ENCODE measurements at regions not wholly inside any gene's neighbourhood (a gene's known extent, or its start where the extent isn't known, plus 50 kb on each side); places are given as distances from the start of the nearest gene placed in this dataset.

DNA sequence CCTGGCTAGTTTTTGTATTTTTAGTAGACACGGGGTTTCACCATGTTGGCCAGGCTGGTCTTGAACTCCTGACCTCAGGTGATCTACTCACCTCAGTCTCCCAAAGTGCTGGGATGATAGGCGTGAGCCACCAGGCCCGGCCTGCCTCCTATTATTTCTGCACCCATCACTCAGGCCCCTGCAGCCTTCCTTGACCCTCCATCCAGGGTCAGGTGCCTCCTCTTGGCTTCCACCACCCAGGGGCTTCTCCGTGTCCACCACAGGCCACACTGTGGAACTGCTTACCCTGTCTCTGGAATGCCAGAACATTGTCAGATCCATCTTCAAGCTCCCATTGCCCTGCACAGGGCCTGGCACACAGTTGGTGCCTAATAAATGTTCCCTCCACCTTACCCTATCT, 75.4 kb upstream of the RTL6 start:
- Histone ChIP-seq H3K27ac (peak overlapping the region in 1 of 2 experiments; percentile 65; a peak in 2 of 6 replicates), H3K9me3 (peaks cover 9% of the 10 kb centered on the region; the same call in 1 of the 3 replicates), H3K4me1 (peaks cover 13% of the 10 kb centered on the region), H3K4me2 (peak overlapping the region; percentile 39; the same call in 1 of the 3 replicates), H3K4me3 (no peak overlapping the region)
- ChIA-PET POLR2A (no interaction called here), CTCF (interaction anchor here (1.5 kb wide), 1 partner anchor 492 kb away, joined by 3 read pairs; no protein-coding TSS in a partner anchor)
- ATAC-seq (no peak), DNase-seq (ENCODE audit: low read depth in 1 of 2, low spot score in 1 of 2) (no peak), FAIRE-seq (no peak)
- 87% methylated on average over 4 of the region's 4 CpGs for WGBS (ENCODE audit: missing lambda C conversion rate)
- TF ChIP-seq CTCF (IDR thresholded peaks at IDR 0.05) (no peak), POLR2AphosphoS2 (conservative IDR thresholded peaks at IDR 0.05; ENCODE audit: low read length) (no peak)

- WGBS (ENCODE audit: missing lambda C conversion rate) = 79% methylated on average over 12 of the region's 14 CpGs
- H3K4me1 ChIP-seq = peaks cover 13% of the 10 kb centered on the region
- peaks cover 9% of the 10 kb centered on the region; the same call in 1 of the 3 replicates for H3K9me3 ChIP-seq
- no peak overlapping the region for H3K4me3 ChIP-seq
- TF ChIP-seq RARB (CRISPR knock-in tag; IDR thresholded peaks at IDR 0.05) = no peak
- no peak for TF ChIP-seq FOSB (CRISPR knock-in tag; IDR thresholded peaks at IDR 0.05)
- TF ChIP-seq HOXB5 (CRISPR knock-in tag; IDR thresholded peaks at IDR 0.05) = no peak
- no peak for TF ChIP-seq ATOH8 (CRISPR knock-in tag; IDR thresholded peaks at IDR 0.05; ENCODE audit: low read depth)
- peak overlapping the region in 1 of 2 experiments; percentile 30; a peak in 1 of 6 replicates for H3K27ac ChIP-seq
- CTCF ChIA-PET = interaction anchor here (1.5 kb wide), 2 partner anchors 491 to 579 kb away, joined by 3 to 4 read pairs; no protein-coding TSS in a partner anchor
- POLR2A ChIA-PET = no interaction called here
- DNase-seq (ENCODE audit: low read depth in 1 of 2, low spot score in 1 of 2) = no peak
- H3K4me2 ChIP-seq = no peak overlapping the region
- no peak for FAIRE-seq
- no peak for ATAC-seq
These were observed 74.6 kb upstream of the RTL6 start for GRCh38 chr22:44572414-44573207.

DNA sequence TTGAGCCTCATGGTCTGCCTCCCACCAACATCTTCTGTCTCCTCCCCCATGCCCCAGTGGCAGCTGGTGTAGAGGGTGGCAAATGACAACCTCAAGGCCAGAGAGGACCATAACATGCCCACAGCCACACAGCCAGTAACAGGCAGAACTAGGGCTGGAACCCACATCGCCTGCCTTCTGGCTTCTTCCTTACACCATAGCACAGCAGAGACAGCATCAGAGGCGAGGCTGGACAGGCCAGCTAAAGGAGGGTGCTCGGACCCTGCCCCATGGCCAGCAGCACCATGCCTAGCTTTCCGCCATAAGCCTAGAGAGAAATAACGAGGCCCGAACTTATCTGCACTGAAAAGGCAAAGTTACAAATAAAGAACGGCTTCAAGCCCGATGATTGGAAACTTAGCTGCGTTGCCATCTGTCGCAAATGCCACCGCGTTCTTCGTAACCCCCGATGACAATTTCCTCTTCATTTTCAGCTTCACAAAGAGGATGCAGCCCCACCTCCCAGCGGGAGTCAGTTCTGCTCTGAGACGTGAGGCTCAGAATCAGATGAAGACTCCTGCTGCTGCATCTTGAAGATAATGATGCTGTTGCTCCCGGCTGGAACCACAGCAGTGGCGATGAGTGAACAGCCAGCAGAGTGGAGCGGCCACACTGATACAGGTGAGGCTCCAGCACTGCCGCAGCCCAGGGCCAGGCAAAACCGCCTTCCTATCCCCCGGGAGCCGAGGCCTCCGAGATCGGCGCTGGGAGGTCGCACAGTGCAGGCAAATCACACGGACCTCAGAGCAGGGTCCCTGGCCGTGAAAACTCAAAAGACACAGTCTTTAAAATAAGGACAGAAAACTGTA, 73.8 kb upstream of the RTL6 start:
- ATAC-seq (no peak), FAIRE-seq (no peak), DNase-seq (ENCODE audit: low read depth in 1 of 2, low spot score in 1 of 2) (no peak)
- H3K27ac ChIP-seq = no peak overlapping the region
- WGBS (ENCODE audit: missing lambda C conversion rate) = 86% methylated on average over 26 of the region's 29 CpGs
- CTCF ChIA-PET = interaction anchor here (1.5 kb wide), 3 partner anchors 55 to 578 kb away, joined by 3 to 4 read pairs (median 3); no protein-coding TSS in a partner anchor
- no peak for TF ChIP-seq CEBPB (IDR thresholded peaks at IDR 0.05)
- no peak for TF ChIP-seq FOSL2 (IDR thresholded peaks at IDR 0.05)
- TF ChIP-seq FOSL2 (CRISPR knock-in tag; IDR thresholded peaks at IDR 0.05) = no peak
- no peak overlapping the region for H3K4me2 ChIP-seq
- H3K4me3 ChIP-seq = no peak overlapping the region
- H3K9me3 ChIP-seq = peaks cover 9% of the 10 kb centered on the region; the same call in 1 of the 3 replicates
- POLR2A ChIA-PET = no interaction called here
- peaks cover 13% of the 10 kb centered on the region for H3K4me1 ChIP-seq

GRCh38 chr22:44570476-44571445, 72.7 kb upstream of the RTL6 start:
- 48% methylated on average over 17 of the region's 18 CpGs for WGBS (ENCODE audit: missing lambda C conversion rate)
- H3K4me3 ChIP-seq = no peak overlapping the region
- H3K4me1 ChIP-seq = peaks cover 13% of the 10 kb centered on the region
- ATAC-seq (no peak), FAIRE-seq (no peak), DNase-seq (ENCODE audit: low read depth in 1 of 2, low spot score in 1 of 2) (no peak)
- ChIA-PET POLR2A (no interaction called here), CTCF (interaction anchor here (1.5 kb wide), 1 partner anchor 56 kb away, joined by 3 read pairs; no protein-coding TSS in a partner anchor)
- no peak overlapping the region for H3K27ac ChIP-seq
- TF ChIP-seq MAX (IDR thresholded peaks at IDR 0.05) = no peak
- no peak for TF ChIP-seq RARB (CRISPR knock-in tag; IDR thresholded peaks at IDR 0.05)
- TF ChIP-seq RAD21 (conservative IDR thresholded peaks at IDR 0.05 in 1 of 2, IDR thresholded peaks at IDR 0.05 in 1 of 2) = no peak
- TF ChIP-seq NR3C1 (IDR thresholded peaks at IDR 0.05) = no peak
- no peak for TF ChIP-seq EHMT2 (IDR thresholded peaks at IDR 0.05; ENCODE audit: low read depth)
- TF ChIP-seq GATA3 (IDR thresholded peaks at IDR 0.05; ENCODE audit: borderline replicate concordance) = no peak
- TF ChIP-seq HEYL (CRISPR knock-in tag; IDR thresholded peaks at IDR 0.05) = no peak
- TF ChIP-seq ATOH8 (CRISPR knock-in tag; IDR thresholded peaks at IDR 0.05; ENCODE audit: low read depth) = no peak
- no peak for TF ChIP-seq CHD4 (IDR thresholded peaks at IDR 0.05; ENCODE audit: borderline replicate concordance)
- TF ChIP-seq, protein P1, sequence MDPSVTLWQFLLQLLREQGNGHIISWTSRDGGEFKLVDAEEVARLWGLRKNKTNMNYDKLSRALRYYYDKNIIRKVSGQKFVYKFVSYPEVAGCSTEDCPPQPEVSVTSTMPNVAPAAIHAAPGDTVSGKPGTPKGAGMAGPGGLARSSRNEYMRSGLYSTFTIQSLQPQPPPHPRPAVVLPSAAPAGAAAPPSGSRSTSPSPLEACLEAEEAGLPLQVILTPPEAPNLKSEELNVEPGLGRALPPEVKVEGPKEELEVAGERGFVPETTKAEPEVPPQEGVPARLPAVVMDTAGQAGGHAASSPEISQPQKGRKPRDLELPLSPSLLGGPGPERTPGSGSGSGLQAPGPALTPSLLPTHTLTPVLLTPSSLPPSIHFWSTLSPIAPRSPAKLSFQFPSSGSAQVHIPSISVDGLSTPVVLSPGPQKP (IDR thresholded peaks at IDR 0.05; ENCODE audit: low read depth, low read length) = no peak
- no peak for TF ChIP-seq CHD2 (IDR thresholded peaks at IDR 0.05; ENCODE audit: low read length, partially characterized antibody)
- no peak for TF ChIP-seq TP53 (CRISPR knock-in tag; IDR thresholded peaks at IDR 0.05)
- no peak for TF ChIP-seq ZSCAN20 (CRISPR knock-in tag; IDR thresholded peaks at IDR 0.05)
- peaks cover 9% of the 10 kb centered on the region; the same call in 1 of the 3 replicates for H3K9me3 ChIP-seq
- H3K4me2 ChIP-seq = no peak overlapping the region
